ENCODE measurements at regions not wholly inside any gene's neighbourhood (a gene's known extent, or its start where the extent isn't known, plus 50 kb on each side); places are given as distances from the start of the nearest gene placed in this dataset.

- H3K4me3 ChIP-seq (ENCODE audit: low read length), result no peak overlapping the region
- no peak for TF ChIP-seq CTCF (conservative IDR thresholded peaks at IDR 0.05; ENCODE audit: low read length)
- DNase-seq (ENCODE audit: low read depth), result no peak
Observed at GRCh38 chr7:132708470-132708869, 132.2 kb upstream of the PLXNA4 start.

GRCh38 chr7:132705146-132705545, 128.9 kb upstream of the PLXNA4 start:
- no peak overlapping the region for H3K4me3 ChIP-seq (ENCODE audit: low read length)
- no peak for TF ChIP-seq CTCF (conservative IDR thresholded peaks at IDR 0.05; ENCODE audit: low read length)
- DNase-seq (ENCODE audit: low read depth), result peak; percentile 1

GRCh38 chr7:132703742-132704141, 127.5 kb upstream of the PLXNA4 start:
- no peak for DNase-seq (ENCODE audit: low read depth)
- H3K4me3 ChIP-seq (ENCODE audit: low read length), result no peak overlapping the region
- no peak for TF ChIP-seq CTCF (conservative IDR thresholded peaks at IDR 0.05; ENCODE audit: low read length)

- no peak overlapping the region for H3K4me3 ChIP-seq (ENCODE audit: low read length)
- no peak for TF ChIP-seq CTCF (conservative IDR thresholded peaks at IDR 0.05; ENCODE audit: low read length)
- no peak for DNase-seq (ENCODE audit: low read depth)
Observed at GRCh38 chr7:132697003-132697402, 120.7 kb upstream of the PLXNA4 start.

GRCh38 chr7:132696332-132696731, 120.1 kb upstream of the PLXNA4 start:
- no peak for TF ChIP-seq CTCF (conservative IDR thresholded peaks at IDR 0.05; ENCODE audit: low read length)
- no peak for DNase-seq (ENCODE audit: low read depth)
- no peak overlapping the region for H3K4me3 ChIP-seq (ENCODE audit: low read length)

- TF ChIP-seq CTCF (conservative IDR thresholded peaks at IDR 0.05; ENCODE audit: low read length), result no peak
- no peak overlapping the region for H3K4me3 ChIP-seq (ENCODE audit: low read length)
- no peak for DNase-seq (ENCODE audit: low read depth)
Observed at GRCh38 chr7:132691201-132691600, 114.9 kb upstream of the PLXNA4 start.

- no peak overlapping the region for H3K4me3 ChIP-seq (ENCODE audit: low read length)
- no peak for TF ChIP-seq CTCF (conservative IDR thresholded peaks at IDR 0.05; ENCODE audit: low read length)
- DNase-seq (ENCODE audit: low read depth), result no peak
Observed at GRCh38 chr7:132690174-132690573, 113.9 kb upstream of the PLXNA4 start.

Measured in AG10803 (cell line).